ENCODE measurements at regions not wholly inside any gene's neighbourhood (a gene's known extent, or its start where the extent isn't known, plus 50 kb on each side); places are given as distances from the start of the nearest gene placed in this dataset.

DNA sequence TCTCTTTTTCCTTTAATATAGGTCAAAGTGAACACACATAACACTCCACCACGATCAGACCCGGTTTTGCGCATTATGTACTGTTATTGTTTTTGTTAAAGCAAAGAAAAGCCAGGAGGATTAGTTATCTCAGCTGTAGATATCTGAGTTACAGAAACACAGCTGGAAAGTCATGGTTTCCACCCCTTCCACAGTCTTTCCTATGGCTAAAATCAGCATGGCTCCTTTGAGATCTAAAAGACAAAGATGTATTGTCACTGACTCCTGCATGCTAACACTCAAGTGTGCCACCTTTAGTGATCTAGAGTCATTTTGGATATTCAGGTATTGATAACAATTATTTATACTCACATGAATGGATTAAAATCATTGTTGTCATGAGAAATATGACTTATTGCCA lies 260.0 kb downstream of the FIGN start:
- Histone ChIP-seq H3K9ac (ENCODE audit: low read length) (no peak overlapping the region), H3K79me2 (ENCODE audit: control insufficient read depth, insufficient read depth, low read length) (no peaks in the 10 kb centered on the region), H3K4me1 (ENCODE audit: control insufficient read depth in 2 of 2, insufficient read depth in 2 of 2, low read length in 2 of 2) (no peaks in the 10 kb centered on the region), H3K27ac (ENCODE audit: low read length in 2 of 2) (no peak overlapping the region), H3K9me3 (ENCODE audit: control extremely low read depth in 1 of 3, control insufficient read depth in 2 of 3, insufficient read depth in 1 of 3, low read length in 2 of 3) (no peaks in the 10 kb centered on the region), H4K20me1 (ENCODE audit: control insufficient read depth, insufficient read depth, low read length, poor library complexity, severe bottlenecking) (no peaks in the 10 kb centered on the region), H2AFZ (ENCODE audit: insufficient read depth, low read depth, low read length, poor library complexity, severe bottlenecking) (no peak overlapping the region), H3K36me3 (replicated peaks in 1 of 2; ENCODE audit: control extremely low read depth in 1 of 2, control insufficient read depth in 1 of 2, extremely low read depth in 1 of 2, insufficient read depth in 2 of 2, low read length in 1 of 2) (no peaks in the 10 kb centered on the region), H3K4me2 (replicated peaks; ENCODE audit: low read depth, low read length, poor library complexity, severe bottlenecking) (no peak overlapping the region), H3K4me3 (ENCODE audit: control extremely low read depth in 1 of 5, extremely low read depth in 1 of 5, insufficient read depth in 1 of 5, low read depth in 2 of 5, low read length in 4 of 5) (no peak overlapping the region), H3K27me3 (replicated peaks in 1 of 4; ENCODE audit: control extremely low read depth in 1 of 4, control insufficient read depth in 3 of 4, insufficient read depth in 4 of 4, low read length in 3 of 4) (no peaks in the 10 kb centered on the region)
- Mint-ChIP-seq H3K4me3 (no peak overlapping the region), H3K9me3 (ENCODE audit: insufficient read depth) (no peaks in the 10 kb centered on the region), H3K27ac (no peak overlapping the region), H3K27me3 (peaks cover 5% of the 10 kb centered on the region), H3K4me1 (no peaks in the 10 kb centered on the region)
- ATAC-seq (ENCODE audit: low read depth), result no peak
- no CpG with 5 or more reads among the region's 3 CpGs for WGBS (ENCODE audit: insufficient coverage)
- TF ChIP-seq, protein P1, sequence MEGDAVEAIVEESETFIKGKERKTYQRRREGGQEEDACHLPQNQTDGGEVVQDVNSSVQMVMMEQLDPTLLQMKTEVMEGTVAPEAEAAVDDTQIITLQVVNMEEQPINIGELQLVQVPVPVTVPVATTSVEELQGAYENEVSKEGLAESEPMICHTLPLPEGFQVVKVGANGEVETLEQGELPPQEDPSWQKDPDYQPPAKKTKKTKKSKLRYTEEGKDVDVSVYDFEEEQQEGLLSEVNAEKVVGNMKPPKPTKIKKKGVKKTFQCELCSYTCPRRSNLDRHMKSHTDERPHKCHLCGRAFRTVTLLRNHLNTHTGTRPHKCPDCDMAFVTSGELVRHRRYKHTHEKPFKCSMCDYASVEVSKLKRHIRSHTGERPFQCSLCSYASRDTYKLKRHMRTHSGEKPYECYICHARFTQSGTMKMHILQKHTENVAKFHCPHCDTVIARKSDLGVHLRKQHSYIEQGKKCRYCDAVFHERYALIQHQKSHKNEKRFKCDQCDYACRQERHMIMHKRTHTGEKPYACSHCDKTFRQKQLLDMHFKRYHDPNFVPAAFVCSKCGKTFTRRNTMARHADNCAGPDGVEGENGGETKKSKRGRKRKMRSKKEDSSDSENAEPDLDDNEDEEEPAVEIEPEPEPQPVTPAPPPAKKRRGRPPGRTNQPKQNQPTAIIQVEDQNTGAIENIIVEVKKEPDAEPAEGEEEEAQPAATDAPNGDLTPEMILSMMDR (IDR thresholded peaks at IDR 0.05), result no peak
- no peak for TF ChIP-seq EZH2 (IDR thresholded peaks at IDR 0.05; ENCODE audit: borderline replicate concordance, insufficient read depth, low read depth, low read length, poor library complexity, severe bottlenecking)
- POLR2A ChIA-PET, result no interaction called here
- intact Hi-C loops (cut with micrococcal nuclease), result no loop called here
- CTCF ChIA-PET, result no interaction called here
- DNase-seq, result no peak

DNA sequence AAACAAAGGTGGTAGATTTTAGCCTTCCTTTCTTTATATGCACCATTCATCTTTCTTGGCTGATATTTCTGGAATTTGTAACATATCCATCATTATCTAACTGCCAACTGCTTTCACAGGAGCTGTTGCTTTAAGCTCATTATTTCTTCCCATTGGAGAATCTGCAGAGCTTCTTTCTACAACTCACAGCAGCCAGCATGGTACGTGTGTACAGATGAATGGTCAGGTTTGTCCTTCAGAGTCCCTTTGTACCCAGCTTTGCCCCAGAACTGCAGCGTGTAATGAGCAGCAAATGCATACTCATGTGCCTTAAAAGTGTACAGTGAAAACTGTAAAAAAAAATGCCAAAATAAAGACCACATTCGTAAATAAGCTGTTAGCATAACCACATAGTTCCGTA lies 260.9 kb downstream of the FIGN start:
- no peak for ATAC-seq (ENCODE audit: low read depth)
- Mint-ChIP-seq H3K27me3 (peaks cover 5% of the 10 kb centered on the region), H3K4me3 (no peak overlapping the region), H3K4me1 (no peaks in the 10 kb centered on the region), H3K9me3 (ENCODE audit: insufficient read depth) (no peaks in the 10 kb centered on the region), H3K27ac (no peak overlapping the region)
- 80% methylated on average over 1 of the region's 4 CpGs for WGBS (ENCODE audit: insufficient coverage)
- Histone ChIP-seq H4K20me1 (ENCODE audit: control insufficient read depth, insufficient read depth, low read length, poor library complexity, severe bottlenecking) (no peaks in the 10 kb centered on the region), H3K79me2 (ENCODE audit: control insufficient read depth, insufficient read depth, low read length) (no peaks in the 10 kb centered on the region), H3K9ac (ENCODE audit: low read length) (no peak overlapping the region), H3K27me3 (replicated peaks in 1 of 4; ENCODE audit: control extremely low read depth in 1 of 4, control insufficient read depth in 3 of 4, insufficient read depth in 4 of 4, low read length in 3 of 4) (no peaks in the 10 kb centered on the region), H3K9me3 (ENCODE audit: control extremely low read depth in 1 of 3, control insufficient read depth in 2 of 3, insufficient read depth in 1 of 3, low read length in 2 of 3) (no peaks in the 10 kb centered on the region), H3K4me3 (ENCODE audit: control extremely low read depth in 1 of 5, extremely low read depth in 1 of 5, insufficient read depth in 1 of 5, low read depth in 2 of 5, low read length in 4 of 5) (no peak overlapping the region), H3K36me3 (replicated peaks in 1 of 2; ENCODE audit: control extremely low read depth in 1 of 2, control insufficient read depth in 1 of 2, extremely low read depth in 1 of 2, insufficient read depth in 2 of 2, low read length in 1 of 2) (no peaks in the 10 kb centered on the region), H3K4me1 (ENCODE audit: control insufficient read depth in 2 of 2, insufficient read depth in 2 of 2, low read length in 2 of 2) (no peaks in the 10 kb centered on the region), H3K27ac (ENCODE audit: low read length in 2 of 2) (no peak overlapping the region), H2AFZ (ENCODE audit: insufficient read depth, low read depth, low read length, poor library complexity, severe bottlenecking) (no peak overlapping the region), H3K4me2 (replicated peaks; ENCODE audit: low read depth, low read length, poor library complexity, severe bottlenecking) (no peak overlapping the region)
- no peak for DNase-seq
- ChIA-PET POLR2A (no interaction called here), CTCF (no interaction called here)
- intact Hi-C loops (cut with micrococcal nuclease), result no loop called here
- TF ChIP-seq, protein P1 (IDR thresholded peaks at IDR 0.05), result no peak
- TF ChIP-seq EZH2 (IDR thresholded peaks at IDR 0.05; ENCODE audit: borderline replicate concordance, insufficient read depth, low read depth, low read length, poor library complexity, severe bottlenecking), result no peak
